Upper lobe of right lung (tissue), 1 donor: ENCODE measurements at regions not wholly inside any gene's neighbourhood (a gene's known extent, or its start where the extent isn't known, plus 50 kb on each side); places are given as distances from the start of the nearest gene placed in this dataset.
"Not testable (repeated sequence)": the region's sequence is repeated elsewhere in the genome, so short reads cannot be mapped to it uniquely, and the experiment has no call there.

ENCODE experiments used
- ATAC-seq: fragments of 200-7000 bp; cut with Tn5 transposase; one replicate; pipeline ENCODE4 v1.9.1; 2020; ENCODE audit warnings: mild to moderate bottlenecking, moderate library complexity
- DNase-seq: peaks from one replicate; pipeline ENCODE4 v3.0.0-alpha.2; 2020
- H3K27ac ChIP-seq: fragments of 200-600 bp; one replicate; pipeline ENCODE4 v1.8.0; 2022
- H3K27me3 ChIP-seq: fragments of 200-600 bp; one replicate; pipeline ENCODE4 v1.8.0; 2022; ENCODE audit warnings: mild to moderate bottlenecking
- H3K36me3 ChIP-seq: fragments of 200-600 bp; one replicate; pipeline ENCODE4 v1.8.0; 2022
- H3K4me1 ChIP-seq: fragments of 200-600 bp; one replicate; pipeline ENCODE4 v1.8.0; 2022
- H3K4me3 ChIP-seq: fragments of 200-600 bp; one replicate; pipeline ENCODE4 v1.8.0; 2022; ENCODE audit warnings: mild to moderate bottlenecking
- H3K9me3 ChIP-seq: fragments of 200-600 bp; one replicate; pipeline ENCODE4 v1.8.0; 2022
- intact Hi-C: fragments of 100-400 bp; cut with DNase I; formaldehyde crosslinking; loops from one replicate; pipeline ENCODE4 v1.11.0; 2022
- TF ChIP-seq, protein P1 (sequence below): fragments of 200-600 bp; IDR thresholded peaks from one replicate; pipeline ENCODE4 v1.8.0; 2022; ENCODE audit warnings: antibody characterized with exemption
- donor health status: DM: no; HTN: yes; CAD: no; lungs with severe emphysema.

DNA sequence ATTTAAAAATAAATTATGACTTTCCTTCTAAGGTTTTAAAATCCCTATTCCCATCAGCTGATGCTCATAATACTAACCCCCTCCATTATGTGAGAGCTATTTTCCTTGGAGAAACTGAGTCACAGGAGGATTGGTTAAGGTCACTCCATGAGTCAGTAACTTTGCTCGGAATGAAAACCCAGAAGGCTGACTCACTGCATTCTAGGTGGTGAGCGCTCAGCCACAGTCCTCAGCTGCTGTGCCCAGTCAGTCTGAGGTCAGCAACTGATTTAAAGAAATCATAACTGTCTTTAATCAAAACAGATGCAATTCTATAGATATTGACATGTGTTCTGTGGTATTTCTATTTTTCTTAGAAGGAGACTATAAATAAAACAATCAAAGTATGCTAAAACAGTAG is 359.2 kb downstream of the GJA1 start:
- intact Hi-C loops: no loop called here
- Histone ChIP-seq H3K27ac (no peak overlapping the region), H3K27me3 (no peaks in the 10 kb centered on the region), H3K4me1 (no peaks in the 10 kb centered on the region), H3K36me3 (no peaks in the 10 kb centered on the region), H3K4me3 (no peak overlapping the region), H3K9me3 (no peaks in the 10 kb centered on the region)
- TF ChIP-seq, protein P1, sequence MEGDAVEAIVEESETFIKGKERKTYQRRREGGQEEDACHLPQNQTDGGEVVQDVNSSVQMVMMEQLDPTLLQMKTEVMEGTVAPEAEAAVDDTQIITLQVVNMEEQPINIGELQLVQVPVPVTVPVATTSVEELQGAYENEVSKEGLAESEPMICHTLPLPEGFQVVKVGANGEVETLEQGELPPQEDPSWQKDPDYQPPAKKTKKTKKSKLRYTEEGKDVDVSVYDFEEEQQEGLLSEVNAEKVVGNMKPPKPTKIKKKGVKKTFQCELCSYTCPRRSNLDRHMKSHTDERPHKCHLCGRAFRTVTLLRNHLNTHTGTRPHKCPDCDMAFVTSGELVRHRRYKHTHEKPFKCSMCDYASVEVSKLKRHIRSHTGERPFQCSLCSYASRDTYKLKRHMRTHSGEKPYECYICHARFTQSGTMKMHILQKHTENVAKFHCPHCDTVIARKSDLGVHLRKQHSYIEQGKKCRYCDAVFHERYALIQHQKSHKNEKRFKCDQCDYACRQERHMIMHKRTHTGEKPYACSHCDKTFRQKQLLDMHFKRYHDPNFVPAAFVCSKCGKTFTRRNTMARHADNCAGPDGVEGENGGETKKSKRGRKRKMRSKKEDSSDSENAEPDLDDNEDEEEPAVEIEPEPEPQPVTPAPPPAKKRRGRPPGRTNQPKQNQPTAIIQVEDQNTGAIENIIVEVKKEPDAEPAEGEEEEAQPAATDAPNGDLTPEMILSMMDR: no peak
- DNase-seq (no peak), ATAC-seq (no peak)

DNA sequence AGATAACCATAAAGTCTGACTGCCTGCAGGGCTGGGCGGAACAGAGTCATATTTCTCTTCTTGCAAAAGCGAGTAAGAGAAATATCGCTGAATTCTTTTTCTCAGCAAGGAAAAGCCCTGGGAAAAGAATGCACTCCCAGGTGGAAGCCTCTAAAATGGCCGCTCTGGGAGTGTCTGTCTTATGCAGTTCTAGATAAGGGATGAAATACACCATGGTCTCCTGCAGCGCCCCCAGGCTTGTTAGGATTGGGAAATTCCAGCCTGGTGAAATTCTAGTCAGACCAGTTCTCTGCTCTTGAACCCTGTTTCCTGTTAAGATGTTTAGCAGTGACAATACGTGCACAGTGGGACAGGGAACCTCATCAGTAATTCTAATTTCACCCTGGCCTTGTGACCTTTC is 362.2 kb downstream of the GJA1 start:
- intact Hi-C loops, H3K27ac ChIP-seq, H3K9me3 ChIP-seq, H3K36me3 ChIP-seq, ATAC-seq, H3K27me3 ChIP-seq, H3K4me3 ChIP-seq, DNase-seq, H3K4me1 ChIP-seq: not testable (repeated sequence)

- DNase-seq, intact Hi-C loops, H3K4me3 ChIP-seq, H3K4me1 ChIP-seq, H3K36me3 ChIP-seq, H3K27ac ChIP-seq, H3K27me3 ChIP-seq, ATAC-seq, H3K9me3 ChIP-seq: not testable (repeated sequence)
Measured at GRCh38 chr6:121798126-121798525, 362.7 kb downstream of the GJA1 start.

- H3K4me1 ChIP-seq: no peaks in the 10 kb centered on the region
- DNase-seq: no peak
- no peaks in the 10 kb centered on the region for H3K9me3 ChIP-seq
- no peak overlapping the region for H3K4me3 ChIP-seq
- H3K36me3 ChIP-seq: no peaks in the 10 kb centered on the region
- TF ChIP-seq, protein P1: no peak
- intact Hi-C loops: no loop called here
- no peaks in the 10 kb centered on the region for H3K27me3 ChIP-seq
- no peak overlapping the region for H3K27ac ChIP-seq
- no peak for ATAC-seq
Measured at GRCh38 chr6:121799574-121799973, 364.1 kb downstream of the GJA1 start.

- H3K9me3 ChIP-seq: no peaks in the 10 kb centered on the region
Measured at GRCh38 chr6:121800047-121800446, 364.6 kb downstream of the GJA1 start.

GRCh38 chr6:121806116-121806515 is 370.7 kb downstream of the GJA1 start:
- Histone ChIP-seq H3K4me3 (no peak overlapping the region), H3K36me3 (no peaks in the 10 kb centered on the region), H3K4me1 (no peaks in the 10 kb centered on the region), H3K9me3 (no peaks in the 10 kb centered on the region), H3K27ac (no peak overlapping the region), H3K27me3 (no peaks in the 10 kb centered on the region)
- intact Hi-C loops: no loop called here
- ATAC-seq: no peak
- TF ChIP-seq, protein P1: no peak
- no peak for DNase-seq

More at GRCh38 chr6:121800047-121800446, 364.6 kb downstream of the GJA1 start:
- Histone ChIP-seq H3K4me1 (no peaks in the 10 kb centered on the region), H3K4me3 (no peak overlapping the region), H3K36me3 (no peaks in the 10 kb centered on the region), H3K27me3 (no peaks in the 10 kb centered on the region), H3K27ac (no peak overlapping the region)
- TF ChIP-seq, protein P1: no peak
- no peak for ATAC-seq
- intact Hi-C loops: no loop called here
- no peak for DNase-seq

- DNase-seq (no peak), ATAC-seq (no peak)
- no peaks in the 10 kb centered on the region for H3K27me3 ChIP-seq
- intact Hi-C loops: no loop called here
- TF ChIP-seq, protein P1: no peak
- H3K9me3 ChIP-seq: no peaks in the 10 kb centered on the region
- no peak overlapping the region for H3K4me3 ChIP-seq
- no peaks in the 10 kb centered on the region for H3K36me3 ChIP-seq
- H3K4me1 ChIP-seq: no peaks in the 10 kb centered on the region
- H3K27ac ChIP-seq: no peak overlapping the region
Measured at GRCh38 chr6:121809211-121809610, 373.8 kb downstream of the GJA1 start.
